OCI-LY7 (cell line): ENCODE measurements at regions not wholly inside any gene's neighbourhood (a gene's known extent, or its start where the extent isn't known, plus 50 kb on each side); places are given as distances from the start of the nearest gene placed in this dataset.

Experiments used
- BruUV-seq: library from RNA; stranded (reverse); fragments of 400-500 nt; replicated peaks from 2 replicates; lab custom pipeline; 2021; lab: Mats Ljungman, UMichigan
- CTCF ChIA-PET: fragments of 300-600 bp; sonication (Branson Sonifier 250); formaldehyde crosslinking; loops from one replicate; lab custom pipeline; 2022; ENCODE audit warnings: antibody characterized with exemption; ENCODE audit not compliant: unreplicated experiment; lab: Charles Lee
- POLR2A ChIA-PET: fragments of 300-600 bp; sonication (Branson Sonifier 250); formaldehyde crosslinking; loops from one replicate; lab custom pipeline; 2022; ENCODE audit warnings: antibody characterized with exemption; lab: Charles Lee
- DNase-seq: peaks from one replicate; pipeline ENCODE4 v3.0.0-alpha.2; 2015; ENCODE audit warnings: low spot score
- H2AFZ ChIP-seq: fragments of 200-600 bp; sonication (generic), shearing (Covaris generic); 2 replicates; pipeline ENCODE4 v1.6.1; 2014; ENCODE audit warnings: mild to moderate bottlenecking, antibody characterized with exemption, low read length, moderate library complexity
- H3K27ac ChIP-seq: fragments of 200-600 bp; sonication (generic); 2 replicates; pipeline ENCODE4 v1.5.1; 2014; ENCODE audit warnings: mixed run types, low read depth, mild to moderate bottlenecking, moderate library complexity, low read length, inconsistent platforms; ENCODE audit not compliant: poor library complexity, severe bottlenecking
- H3K36me3 ChIP-seq: fragments of 200-600 bp; sonication (generic); 2 replicates; pipeline ENCODE4 v1.6.1; 2014; ENCODE audit warnings: mild to moderate bottlenecking, antibody characterized with exemption, low read length, moderate library complexity, mixed read lengths; ENCODE audit not compliant: insufficient read depth
- H3K4me1 ChIP-seq: fragments of 200-600 bp; sonication (generic); 2 replicates; pipeline ENCODE4 v1.5.1; 2014; ENCODE audit warnings: mild to moderate bottlenecking, low read length; ENCODE audit not compliant: insufficient read depth, poor library complexity, severe bottlenecking
- H3K4me2 ChIP-seq: fragments of 200-600 bp; sonication (generic); 2 replicates; pipeline ENCODE4 v1.6.1; 2014; ENCODE audit warnings: mild to moderate bottlenecking, low read length
- H3K4me3 ChIP-seq: fragments of 200-600 bp; sonication (generic); 2 replicates; pipeline ENCODE4 v1.5.1; 2014; ENCODE audit warnings: mild to moderate bottlenecking, low read depth, low read length; ENCODE audit not compliant: poor library complexity, severe bottlenecking
- H3K79me2 ChIP-seq: fragments of 200-600 bp; sonication (generic); 2 replicates; pipeline ENCODE4 v1.6.1; 2016; ENCODE audit warnings: low read depth, mild to moderate bottlenecking, low read length, moderate library complexity, mixed read lengths; ENCODE audit not compliant: insufficient read depth
- H3K9me2 ChIP-seq: fragments of 200-600 bp; sonication (generic); 2 replicates; pipeline ENCODE4 v1.6.1; 2016; ENCODE audit warnings: mild to moderate bottlenecking, low read length, mixed read lengths; ENCODE audit not compliant: insufficient read depth
- H3K9me3 ChIP-seq: fragments of 200-600 bp; sonication (generic); 2 replicates; pipeline ENCODE4 v1.6.1; 2014; ENCODE audit warnings: mild to moderate bottlenecking, mixed run types, low read length, mixed read lengths
- H4K20me1 ChIP-seq: fragments of 200-600 bp; sonication (generic); 2 replicates; pipeline ENCODE4 v1.6.1; 2014; ENCODE audit warnings: mild to moderate bottlenecking, antibody characterized with exemption, low read length, moderate library complexity, mixed read lengths; ENCODE audit not compliant: insufficient read depth
- EZH2phosphoT487 ChIP-seq: fragments of 200-600 bp; sonication (generic); IDR thresholded peaks from 2 replicates; pipeline ENCODE4 v1.6.1; 2018; ENCODE audit warnings: low read depth, borderline replicate concordance, mild to moderate bottlenecking, mixed run types, antibody characterized with exemption, low read length, moderate library complexity, mixed read lengths
- intact Hi-C: fragments of 100-400 bp; cut with micrococcal nuclease; formaldehyde crosslinking; loops from one replicate; pipeline ENCODE4 v1.10.0; 2022; ENCODE audit not compliant: unreplicated experiment
- TF ChIP-seq, protein P1 (sequence below): fragments of 200-600 bp; sonication (generic); conservative IDR thresholded peaks from 2 replicates; pipeline ENCODE4 v1.5.1; 2014; ENCODE audit warnings: mild to moderate bottlenecking, antibody characterized with exemption, low read length, moderate library complexity, mixed read lengths

DNA sequence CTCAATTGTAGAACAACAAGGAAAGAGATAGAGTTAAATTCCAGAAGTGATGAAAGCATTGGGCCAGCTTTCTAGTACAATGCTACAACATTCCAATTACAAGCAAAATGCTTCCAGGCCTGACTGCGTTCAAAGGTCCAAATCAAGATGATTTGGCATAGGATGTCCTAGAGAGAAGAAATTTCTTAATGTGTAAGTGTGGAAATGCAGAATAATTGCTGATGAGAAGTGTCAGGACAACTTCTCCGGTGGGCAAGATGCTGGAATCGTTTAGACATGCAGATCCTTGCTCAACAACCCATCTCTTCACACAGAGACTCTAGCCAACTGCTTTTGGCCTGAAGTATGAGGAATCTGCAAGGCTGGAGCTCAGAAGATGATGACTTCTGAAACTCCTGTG lies 71.1 kb upstream of the PDZRN3 start:
- intact Hi-C loops, result no loop called here
- DNase-seq, result no peak
- CTCF ChIA-PET, result no interaction called here
- no peaks in the 10 kb centered on the region for H3K9me3 ChIP-seq
- no peaks in the 10 kb centered on the region for H3K79me2 ChIP-seq
- no peak overlapping the region for H3K4me3 ChIP-seq
- H4K20me1 ChIP-seq, result no peaks in the 10 kb centered on the region
- no peak for TF ChIP-seq EZH2phosphoT487
- H3K4me2 ChIP-seq, result no peak overlapping the region
- no peak overlapping the region for H3K27ac ChIP-seq
- H3K36me3 ChIP-seq, result no peaks in the 10 kb centered on the region
- no peaks in the 10 kb centered on the region for H3K4me1 ChIP-seq
- no peak overlapping the region for H2AFZ ChIP-seq
- POLR2A ChIA-PET, result interaction anchor here (0.9 kb wide), 1 partner anchor 101 kb away, joined by 3 read pairs; no protein-coding TSS in a partner anchor
- H3K9me2 ChIP-seq, result no peaks in the 10 kb centered on the region
- no TSS peak for BruUV-seq

DNA sequence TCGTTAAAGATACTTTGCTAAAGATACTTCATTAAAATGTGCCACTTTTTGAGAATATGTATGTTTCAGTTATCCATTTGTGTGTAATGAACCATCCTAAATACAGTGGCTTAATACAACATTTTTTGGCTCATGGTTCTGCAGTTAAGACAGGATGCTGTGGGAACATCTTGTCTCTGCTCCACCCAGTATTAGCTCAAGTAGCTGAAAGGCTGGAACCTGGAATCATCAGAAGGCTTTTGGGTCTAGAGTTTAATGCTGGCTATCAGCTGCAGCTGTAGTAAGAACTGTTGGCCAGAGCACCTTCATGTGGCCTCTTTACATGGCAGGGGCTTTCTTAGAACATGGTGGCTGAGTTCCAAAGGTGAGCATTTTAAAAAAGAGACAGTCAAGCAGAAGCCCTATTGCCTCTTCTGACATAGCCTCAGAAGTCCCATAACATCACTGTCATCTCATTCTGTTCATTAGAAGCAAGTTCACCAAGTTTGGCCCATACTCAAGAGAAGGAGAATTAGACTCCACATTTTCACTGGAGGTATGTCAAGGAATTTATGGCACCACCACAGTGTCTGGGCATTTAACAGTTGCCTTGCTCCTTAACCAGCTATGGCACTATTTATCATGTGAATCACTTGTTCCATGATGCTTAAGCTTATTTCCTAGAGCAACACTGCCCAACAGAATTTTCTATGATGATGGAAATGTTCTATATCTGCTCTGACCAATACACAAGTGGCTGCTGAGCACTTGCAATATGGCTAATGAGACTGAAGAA lies 70.4 kb upstream of the PDZRN3 start:
- Histone ChIP-seq H3K27ac (no peak overlapping the region), H3K9me2 (no peaks in the 10 kb centered on the region), H2AFZ (no peak overlapping the region), H3K4me3 (no peak overlapping the region), H3K4me1 (no peaks in the 10 kb centered on the region), H3K79me2 (no peaks in the 10 kb centered on the region), H3K4me2 (no peak overlapping the region), H4K20me1 (no peaks in the 10 kb centered on the region), H3K36me3 (no peaks in the 10 kb centered on the region), H3K9me3 (no peaks in the 10 kb centered on the region)
- no peak for DNase-seq
- intact Hi-C loops, result no loop called here
- no peak for TF ChIP-seq EZH2phosphoT487
- TF ChIP-seq, protein P1, sequence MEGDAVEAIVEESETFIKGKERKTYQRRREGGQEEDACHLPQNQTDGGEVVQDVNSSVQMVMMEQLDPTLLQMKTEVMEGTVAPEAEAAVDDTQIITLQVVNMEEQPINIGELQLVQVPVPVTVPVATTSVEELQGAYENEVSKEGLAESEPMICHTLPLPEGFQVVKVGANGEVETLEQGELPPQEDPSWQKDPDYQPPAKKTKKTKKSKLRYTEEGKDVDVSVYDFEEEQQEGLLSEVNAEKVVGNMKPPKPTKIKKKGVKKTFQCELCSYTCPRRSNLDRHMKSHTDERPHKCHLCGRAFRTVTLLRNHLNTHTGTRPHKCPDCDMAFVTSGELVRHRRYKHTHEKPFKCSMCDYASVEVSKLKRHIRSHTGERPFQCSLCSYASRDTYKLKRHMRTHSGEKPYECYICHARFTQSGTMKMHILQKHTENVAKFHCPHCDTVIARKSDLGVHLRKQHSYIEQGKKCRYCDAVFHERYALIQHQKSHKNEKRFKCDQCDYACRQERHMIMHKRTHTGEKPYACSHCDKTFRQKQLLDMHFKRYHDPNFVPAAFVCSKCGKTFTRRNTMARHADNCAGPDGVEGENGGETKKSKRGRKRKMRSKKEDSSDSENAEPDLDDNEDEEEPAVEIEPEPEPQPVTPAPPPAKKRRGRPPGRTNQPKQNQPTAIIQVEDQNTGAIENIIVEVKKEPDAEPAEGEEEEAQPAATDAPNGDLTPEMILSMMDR, result no peak
- ChIA-PET CTCF (no interaction called here), POLR2A (interaction anchor here (0.9 kb wide), 1 partner anchor 102 kb away, joined by 3 read pairs; no protein-coding TSS in a partner anchor)
- no TSS peak for BruUV-seq

- no peak overlapping the region for H2AFZ ChIP-seq
- no peak overlapping the region for H3K27ac ChIP-seq
- H4K20me1 ChIP-seq, result no peaks in the 10 kb centered on the region
- ChIA-PET POLR2A (interaction anchor here (0.7 to 1.1 kb wide), 4 partner anchors 25 to 1523 kb away, joined by 3 to 5 read pairs (median 3); no protein-coding TSS in a partner anchor), CTCF (no interaction called here)
- no peaks in the 10 kb centered on the region for H3K4me1 ChIP-seq
- no peak for DNase-seq
- H3K79me2 ChIP-seq, result no peaks in the 10 kb centered on the region
- BruUV-seq, result no TSS peak
- H3K9me3 ChIP-seq, result no peaks in the 10 kb centered on the region
- H3K4me3 ChIP-seq, result no peak overlapping the region
- no peaks in the 10 kb centered on the region for H3K36me3 ChIP-seq
- intact Hi-C loops, result no loop called here
- H3K9me2 ChIP-seq, result no peaks in the 10 kb centered on the region
- no peak overlapping the region for H3K4me2 ChIP-seq
- TF ChIP-seq, protein P1, result no peak
- TF ChIP-seq EZH2phosphoT487, result no peak
These were observed 62.6 kb upstream of the PDZRN3 start for GRCh38 chr3:73687106-73688004.
